Fibroblast of gingiva (primary cell): ENCODE measurements at regions not wholly inside any gene's neighbourhood (a gene's known extent, or its start where the extent isn't known, plus 50 kb on each side); places are given as distances from the start of the nearest gene placed in this dataset.

Experiments used
- DNase-seq: peaks from one replicate; pipeline ENCODE4 v3.0.0-alpha.2; 2011; ENCODE audit warnings: low read depth

GRCh38 chr10:69684020-69684980, 54.3 kb downstream of the FAM241B start:
- no peak for DNase-seq

- DNase-seq = no peak
Measured at GRCh38 chr10:69684981-69685353, 54.9 kb downstream of the FAM241B start.

- DNase-seq = no peak
Measured at GRCh38 chr10:69685426-69685801, 55.4 kb downstream of the FAM241B start.

GRCh38 chr10:69685802-69686585, 55.9 kb downstream of the FAM241B start:
- DNase-seq = no peak

GRCh38 chr10:69686866-69687265, 56.8 kb downstream of the FAM241B start:
- DNase-seq = no peak

- DNase-seq = no peak
Measured at GRCh38 chr10:69687426-69687825, 57.4 kb downstream of the FAM241B start.

GRCh38 chr10:69692267-69692666, 62.2 kb downstream of the FAM241B start:
- DNase-seq = no peak

- DNase-seq = no peak
Measured at GRCh38 chr10:69692891-69693290, 62.8 kb downstream of the FAM241B start.

- DNase-seq = no peak
Measured at GRCh38 chr10:69693886-69694285, 63.8 kb downstream of the FAM241B start.

GRCh38 chr10:69696073-69696731, 66.2 kb downstream of the FAM241B start:
- DNase-seq = peak; percentile 76

- DNase-seq = no peak
Measured at GRCh38 chr10:69697006-69697405, 67.0 kb downstream of the FAM241B start.

GRCh38 chr10:69703256-69703655, 73.2 kb downstream of the FAM241B start:
- DNase-seq = peak; percentile 21

- DNase-seq = peak; percentile 83
Measured at GRCh38 chr10:69703766-69704630, 74.0 kb downstream of the FAM241B start.

GRCh38 chr10:69709366-69709941, 79.4 kb downstream of the FAM241B start:
- DNase-seq = no peak

- DNase-seq = no peak
Measured at GRCh38 chr10:69710008-69710888, 80.2 kb downstream of the FAM241B start.

GRCh38 chr10:69712342-69712741, 82.3 kb downstream of the FAM241B start:
- DNase-seq = no peak

- no peak for DNase-seq
Measured at GRCh38 chr10:69714572-69714971, 84.5 kb downstream of the FAM241B start.

GRCh38 chr10:69715156-69715898, 85.3 kb downstream of the FAM241B start:
- peak; percentile 51 for DNase-seq

- DNase-seq = no peak
Measured at GRCh38 chr10:69715899-69716606, 85.7 kb upstream of the COL13A1 start.
